Neural progenitor cell (in vitro differentiated cells): ENCODE measurements at regions not wholly inside any gene's neighbourhood (a gene's known extent, or its start where the extent isn't known, plus 50 kb on each side); places are given as distances from the start of the nearest gene placed in this dataset.

Experiments used
- DNase-seq: peaks from one replicate; pipeline ENCODE4 v3.0.0-alpha.2; 2016; ENCODE audit warnings: low spot score
- H2AFZ ChIP-seq: fragments of 200-600 bp; sonication (generic); replicated peaks from 2 replicates; pipeline ENCODE4 v1.6.1; 2016; ENCODE audit warnings: antibody characterized with exemption
- H3F3A ChIP-seq: fragments of 200-600 bp; sonication (generic); 2 replicates; pipeline ENCODE4 v1.6.1; 2016; ENCODE audit warnings: antibody characterized with exemption, low read depth
- H3K27ac ChIP-seq: fragments of 200-600 bp; sonication (generic); 2 replicates; pipeline ENCODE4 v1.5.1; 2016; ENCODE audit warnings: mild to moderate bottlenecking
- H3K27me3 ChIP-seq: fragments of 200-600 bp; sonication (generic); 2 replicates; pipeline ENCODE4 v1.6.1; 2016; ENCODE audit warnings: mild to moderate bottlenecking, moderate library complexity
- H3K36me3 ChIP-seq: fragments of 200-600 bp; sonication (generic); 2 replicates; pipeline ENCODE4 v1.5.1; 2016
- H3K4me1 ChIP-seq: fragments of 200-600 bp; sonication (generic); 2 replicates; pipeline ENCODE4 v1.6.1; 2016; ENCODE audit warnings: mixed run types
- H3K4me2 ChIP-seq: fragments of 200-600 bp; sonication (generic); 2 replicates; pipeline ENCODE4 v1.6.1; 2016
- H3K4me3 ChIP-seq: fragments of 200-600 bp; sonication (generic); 2 replicates; pipeline ENCODE4 v1.5.1; 2016
- H3K79me2 ChIP-seq: fragments of 200-600 bp; sonication (generic); 2 replicates; pipeline ENCODE4 v1.6.1; 2016; ENCODE audit warnings: low read depth
- H3K9ac ChIP-seq: fragments of 200-600 bp; sonication (generic); 2 replicates; pipeline ENCODE4 v1.6.1; 2016
- H3K9me3 ChIP-seq: fragments of 200-600 bp; sonication (generic); 2 replicates; pipeline ENCODE4 v1.5.1; 2016; ENCODE audit warnings: low read depth
- H4K20me1 ChIP-seq: fragments of 200-600 bp; sonication (generic); 2 replicates; pipeline ENCODE4 v1.6.1; 2016; ENCODE audit warnings: low read depth
- H3K27ac Mint-ChIP-seq: 3 replicates; pipeline ENCODE4 v1.8.0; 2021; ENCODE audit warnings: mixed read lengths
- H3K27me3 Mint-ChIP-seq: 2 replicates; pipeline ENCODE4 v1.8.0; 2022; ENCODE audit warnings: low read depth, mild to moderate bottlenecking, inconsistent platforms, moderate library complexity, mixed read lengths; ENCODE audit not compliant: insufficient read depth
- H3K36me3 Mint-ChIP-seq: 3 replicates; pipeline ENCODE4 v1.8.0; 2021; ENCODE audit warnings: mixed read lengths
- H3K4me1 Mint-ChIP-seq: 3 replicates; pipeline ENCODE4 v1.8.0; 2021; ENCODE audit warnings: mixed read lengths
- H3K4me3 Mint-ChIP-seq: 3 replicates; pipeline ENCODE4 v1.8.0; 2021; ENCODE audit warnings: mild to moderate bottlenecking, moderate library complexity, mixed read lengths
- H3K9me3 Mint-ChIP-seq: 3 replicates; pipeline ENCODE4 v1.8.0; 2020; ENCODE audit warnings: mixed read lengths
- CTCF ChIP-seq: fragments of 200-600 bp; sonication (generic); IDR thresholded peaks from 2 replicates; pipeline ENCODE4 v1.5.1; 2017; ENCODE audit warnings: antibody characterized with exemption, mild to moderate bottlenecking
- EZH2 ChIP-seq: fragments of 200-600 bp; sonication (generic); IDR thresholded peaks from 2 replicates; pipeline ENCODE4 v1.6.1; 2017; ENCODE audit warnings: antibody characterized with exemption, mild to moderate bottlenecking, moderate library complexity
- EZH2phosphoT487 ChIP-seq: fragments of 200-600 bp; sonication (generic); IDR thresholded peaks from 2 replicates; pipeline ENCODE4 v1.6.1; 2017; ENCODE audit warnings: antibody characterized with exemption

GRCh38 chr2:147398996-147399395 is 445.8 kb upstream of the ACVR2A start:
- no peaks in the 10 kb centered on the region for H3K36me3 ChIP-seq
- H3K9ac ChIP-seq = no peak overlapping the region
- no peak overlapping the region for H3K4me3 ChIP-seq
- H4K20me1 ChIP-seq = no peaks in the 10 kb centered on the region
- DNase-seq = no peak
- Mint-ChIP-seq H3K27me3 (no peaks in the 10 kb centered on the region), H3K9me3 (no peaks in the 10 kb centered on the region), H3K4me3 (no peak overlapping the region), H3K36me3 (no peaks in the 10 kb centered on the region), H3K4me1 (no peaks in the 10 kb centered on the region), H3K27ac (no peak overlapping the region)
- no peaks in the 10 kb centered on the region for H3K9me3 ChIP-seq
- H3F3A ChIP-seq = no peaks in the 10 kb centered on the region
- H3K4me2 ChIP-seq = no peak overlapping the region
- H2AFZ ChIP-seq = no peak overlapping the region
- no peaks in the 10 kb centered on the region for H3K27me3 ChIP-seq
- H3K79me2 ChIP-seq = no peaks in the 10 kb centered on the region
- TF ChIP-seq EZH2 = no peak
- H3K4me1 ChIP-seq = no peaks in the 10 kb centered on the region
- H3K27ac ChIP-seq = no peak overlapping the region

- Mint-ChIP-seq H3K9me3 (no peaks in the 10 kb centered on the region), H3K4me3 (no peak overlapping the region), H3K4me1 (no peaks in the 10 kb centered on the region), H3K36me3 (no peaks in the 10 kb centered on the region), H3K27ac (no peak overlapping the region), H3K27me3 (no peaks in the 10 kb centered on the region)
- TF ChIP-seq CTCF (no peak), EZH2phosphoT487 (no peak), EZH2 (no peak)
- Histone ChIP-seq H3K9ac (no peak overlapping the region), H3F3A (no peaks in the 10 kb centered on the region), H3K79me2 (no peaks in the 10 kb centered on the region), H3K4me2 (no peak overlapping the region), H3K27me3 (no peaks in the 10 kb centered on the region), H3K4me3 (no peak overlapping the region), H3K36me3 (no peaks in the 10 kb centered on the region), H3K4me1 (no peaks in the 10 kb centered on the region), H3K9me3 (no peaks in the 10 kb centered on the region), H2AFZ (no peak overlapping the region), H4K20me1 (no peaks in the 10 kb centered on the region), H3K27ac (no peak overlapping the region)
- no peak for DNase-seq
These were observed 446.5 kb upstream of the ACVR2A start for GRCh38 chr2:147398301-147398700.

- no peak for DNase-seq
- H3K79me2 ChIP-seq = no peaks in the 10 kb centered on the region
- H4K20me1 ChIP-seq = no peaks in the 10 kb centered on the region
- no peaks in the 10 kb centered on the region for H3K9me3 Mint-ChIP-seq
- H3K4me1 ChIP-seq = no peaks in the 10 kb centered on the region
- H3K27ac Mint-ChIP-seq = no peak overlapping the region
- no peaks in the 10 kb centered on the region for H3K9me3 ChIP-seq
- no peaks in the 10 kb centered on the region for H3K27me3 Mint-ChIP-seq
- H3K9ac ChIP-seq = no peak overlapping the region
- no peak overlapping the region for H3K4me3 ChIP-seq
- H3K36me3 ChIP-seq = no peaks in the 10 kb centered on the region
- H3K36me3 Mint-ChIP-seq = no peaks in the 10 kb centered on the region
- no peaks in the 10 kb centered on the region for H3K27me3 ChIP-seq
- no peak overlapping the region for H3K27ac ChIP-seq
- H3F3A ChIP-seq = no peaks in the 10 kb centered on the region
- H3K4me1 Mint-ChIP-seq = no peaks in the 10 kb centered on the region
- H3K4me3 Mint-ChIP-seq = no peak overlapping the region
- H2AFZ ChIP-seq = no peak overlapping the region
- H3K4me2 ChIP-seq = no peak overlapping the region
- no peak for TF ChIP-seq EZH2
- no peak for TF ChIP-seq EZH2phosphoT487
- no peak for TF ChIP-seq CTCF
These were observed 447.9 kb upstream of the ACVR2A start for GRCh38 chr2:147396890-147397289.

GRCh38 chr2:147394179-147394790 is 450.5 kb upstream of the ACVR2A start:
- Histone ChIP-seq H3K36me3 (no peaks in the 10 kb centered on the region), H4K20me1 (no peaks in the 10 kb centered on the region), H3K27me3 (no peaks in the 10 kb centered on the region), H3F3A (no peaks in the 10 kb centered on the region), H3K79me2 (no peaks in the 10 kb centered on the region), H3K9me3 (no peaks in the 10 kb centered on the region), H3K4me1 (no peaks in the 10 kb centered on the region), H2AFZ (no peak overlapping the region), H3K4me3 (no peak overlapping the region), H3K9ac (no peak overlapping the region), H3K4me2 (no peak overlapping the region), H3K27ac (no peak overlapping the region)
- Mint-ChIP-seq H3K4me1 (no peaks in the 10 kb centered on the region), H3K36me3 (no peaks in the 10 kb centered on the region), H3K27ac (no peak overlapping the region), H3K4me3 (no peak overlapping the region), H3K27me3 (no peaks in the 10 kb centered on the region), H3K9me3 (no peaks in the 10 kb centered on the region)
- no peak for TF ChIP-seq CTCF
- TF ChIP-seq EZH2phosphoT487 = no peak
- no peak for TF ChIP-seq EZH2
- DNase-seq = no peak
